HL-60 (cell line): ENCODE measurements at regions not wholly inside any gene's neighbourhood (a gene's known extent, or its start where the extent isn't known, plus 50 kb on each side); places are given as distances from the start of the nearest gene placed in this dataset.

Source experiments
- GABPA ChIP-seq: IDR thresholded peaks from 2 replicates; pipeline ENCODE4 v1.6.1; 2012; ENCODE audit warnings: low read depth
- POLR2AphosphoS5 ChIP-seq: IDR thresholded peaks from 2 replicates; pipeline ENCODE4 v1.6.1; 2012; ENCODE audit warnings: low read depth
- TF ChIP-seq, protein P1 (sequence below): IDR thresholded peaks from one replicate; pipeline ENCODE4 v1.5.1; 2011; ENCODE audit warnings: low read length, control low read depth, inconsistent platforms; ENCODE audit not compliant: insufficient read depth
- TF ChIP-seq, protein P2 (sequence below): IDR thresholded peaks from 2 replicates; pipeline ENCODE4 v1.6.1; 2012; ENCODE audit warnings: low read depth; ENCODE audit not compliant: insufficient replicate concordance

DNA sequence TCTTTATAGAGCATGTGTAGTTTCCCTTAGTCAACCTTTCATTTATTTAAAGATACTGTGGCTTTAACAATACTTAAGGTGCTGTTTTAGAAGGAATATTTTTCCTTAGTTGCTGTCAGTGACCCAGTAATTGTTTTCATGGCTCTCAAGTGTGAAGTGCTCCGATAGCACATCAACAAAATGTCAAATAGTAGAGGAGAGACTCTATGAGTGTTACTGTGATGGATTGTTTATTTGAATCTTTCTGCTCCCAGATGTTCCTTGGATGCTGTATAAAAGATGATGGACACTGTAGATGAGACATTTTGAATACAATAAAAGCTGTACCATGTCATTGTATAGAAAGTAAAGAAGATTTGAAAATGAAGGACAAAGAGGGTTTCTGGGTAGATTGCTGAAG is 1185.7 kb upstream of the C9orf72 start:
- TF ChIP-seq, protein P1, sequence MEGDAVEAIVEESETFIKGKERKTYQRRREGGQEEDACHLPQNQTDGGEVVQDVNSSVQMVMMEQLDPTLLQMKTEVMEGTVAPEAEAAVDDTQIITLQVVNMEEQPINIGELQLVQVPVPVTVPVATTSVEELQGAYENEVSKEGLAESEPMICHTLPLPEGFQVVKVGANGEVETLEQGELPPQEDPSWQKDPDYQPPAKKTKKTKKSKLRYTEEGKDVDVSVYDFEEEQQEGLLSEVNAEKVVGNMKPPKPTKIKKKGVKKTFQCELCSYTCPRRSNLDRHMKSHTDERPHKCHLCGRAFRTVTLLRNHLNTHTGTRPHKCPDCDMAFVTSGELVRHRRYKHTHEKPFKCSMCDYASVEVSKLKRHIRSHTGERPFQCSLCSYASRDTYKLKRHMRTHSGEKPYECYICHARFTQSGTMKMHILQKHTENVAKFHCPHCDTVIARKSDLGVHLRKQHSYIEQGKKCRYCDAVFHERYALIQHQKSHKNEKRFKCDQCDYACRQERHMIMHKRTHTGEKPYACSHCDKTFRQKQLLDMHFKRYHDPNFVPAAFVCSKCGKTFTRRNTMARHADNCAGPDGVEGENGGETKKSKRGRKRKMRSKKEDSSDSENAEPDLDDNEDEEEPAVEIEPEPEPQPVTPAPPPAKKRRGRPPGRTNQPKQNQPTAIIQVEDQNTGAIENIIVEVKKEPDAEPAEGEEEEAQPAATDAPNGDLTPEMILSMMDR: no peak
- TF ChIP-seq GABPA (no peak), POLR2AphosphoS5 (no peak)
- TF ChIP-seq, protein P2, sequence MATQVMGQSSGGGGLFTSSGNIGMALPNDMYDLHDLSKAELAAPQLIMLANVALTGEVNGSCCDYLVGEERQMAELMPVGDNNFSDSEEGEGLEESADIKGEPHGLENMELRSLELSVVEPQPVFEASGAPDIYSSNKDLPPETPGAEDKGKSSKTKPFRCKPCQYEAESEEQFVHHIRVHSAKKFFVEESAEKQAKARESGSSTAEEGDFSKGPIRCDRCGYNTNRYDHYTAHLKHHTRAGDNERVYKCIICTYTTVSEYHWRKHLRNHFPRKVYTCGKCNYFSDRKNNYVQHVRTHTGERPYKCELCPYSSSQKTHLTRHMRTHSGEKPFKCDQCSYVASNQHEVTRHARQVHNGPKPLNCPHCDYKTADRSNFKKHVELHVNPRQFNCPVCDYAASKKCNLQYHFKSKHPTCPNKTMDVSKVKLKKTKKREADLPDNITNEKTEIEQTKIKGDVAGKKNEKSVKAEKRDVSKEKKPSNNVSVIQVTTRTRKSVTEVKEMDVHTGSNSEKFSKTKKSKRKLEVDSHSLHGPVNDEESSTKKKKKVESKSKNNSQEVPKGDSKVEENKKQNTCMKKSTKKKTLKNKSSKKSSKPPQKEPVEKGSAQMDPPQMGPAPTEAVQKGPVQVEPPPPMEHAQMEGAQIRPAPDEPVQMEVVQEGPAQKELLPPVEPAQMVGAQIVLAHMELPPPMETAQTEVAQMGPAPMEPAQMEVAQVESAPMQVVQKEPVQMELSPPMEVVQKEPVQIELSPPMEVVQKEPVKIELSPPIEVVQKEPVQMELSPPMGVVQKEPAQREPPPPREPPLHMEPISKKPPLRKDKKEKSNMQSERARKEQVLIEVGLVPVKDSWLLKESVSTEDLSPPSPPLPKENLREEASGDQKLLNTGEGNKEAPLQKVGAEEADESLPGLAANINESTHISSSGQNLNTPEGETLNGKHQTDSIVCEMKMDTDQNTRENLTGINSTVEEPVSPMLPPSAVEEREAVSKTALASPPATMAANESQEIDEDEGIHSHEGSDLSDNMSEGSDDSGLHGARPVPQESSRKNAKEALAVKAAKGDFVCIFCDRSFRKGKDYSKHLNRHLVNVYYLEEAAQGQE: no peak
